Activated T-cell treated with anti-CD3 and anti-CD28 coated beads, Interleukin-2, amount 50 U/mL, for 48 hours (primary cell): ENCODE measurements at regions not wholly inside any gene's neighbourhood (a gene's known extent, or its start where the extent isn't known, plus 50 kb on each side); places are given as distances from the start of the nearest gene placed in this dataset.
"Not testable (repeated sequence)": the region's sequence is repeated elsewhere in the genome, so short reads cannot be mapped to it uniquely, and the experiment has no call there.

Source experiments
- DNase-seq, 2 experiments: peaks; one replicate each; pipeline ENCODE4 v3.0.0-alpha.2; 2020

GRCh38 chr9:96130970-96131369 lies 171.0 kb downstream of the HSD17B3 start:
- DNase-seq: no peak

- DNase-seq: no peak
Measured at GRCh38 chr9:96129747-96130146, 172.2 kb downstream of the HSD17B3 start.

- no peak for DNase-seq
Measured at GRCh38 chr9:96128880-96129279, 173.1 kb downstream of the HSD17B3 start.

- DNase-seq: no peak
Measured at GRCh38 chr9:96126321-96126881, 175.6 kb downstream of the HSD17B3 start.

GRCh38 chr9:96125624-96126023 lies 176.4 kb downstream of the HSD17B3 start:
- no peak for DNase-seq

- no peak for DNase-seq
Measured at GRCh38 chr9:96122751-96123150, 179.2 kb downstream of the HSD17B3 start.

- no peak for DNase-seq
Measured at GRCh38 chr9:96122282-96122681, 179.7 kb downstream of the HSD17B3 start.

GRCh38 chr9:96121136-96121535 lies 180.8 kb downstream of the HSD17B3 start:
- no peak for DNase-seq

GRCh38 chr9:96117398-96118080 lies 184.4 kb downstream of the HSD17B3 start:
- no peak for DNase-seq

GRCh38 chr9:96116275-96117064 lies 185.5 kb downstream of the HSD17B3 start:
- no peak for DNase-seq

- no peak for DNase-seq
Measured at GRCh38 chr9:96115836-96116235, 186.1 kb downstream of the HSD17B3 start.

- DNase-seq: no peak
Measured at GRCh38 chr9:96113032-96113431, 188.9 kb downstream of the HSD17B3 start.

- no peak for DNase-seq
Measured at GRCh38 chr9:96109680-96110351, 192.2 kb downstream of the HSD17B3 start.

GRCh38 chr9:96108691-96109380 lies 193.1 kb downstream of the HSD17B3 start:
- no peak for DNase-seq

- no peak for DNase-seq
Measured at GRCh38 chr9:96107436-96107835, 194.5 kb downstream of the HSD17B3 start.

GRCh38 chr9:96100385-96101300 lies 201.3 kb downstream of the HSD17B3 start:
- DNase-seq: no peak

- not testable (repeated sequence) for DNase-seq
Measured at GRCh38 chr9:96090630-96091029, 211.3 kb downstream of the HSD17B3 start.

- no peak for DNase-seq
Measured at GRCh38 chr9:96089452-96090085, 212.4 kb downstream of the HSD17B3 start.

- no peak for DNase-seq
Measured at GRCh38 chr9:96088510-96088909, 213.0 kb downstream of the ERCC6L2 start.

GRCh38 chr9:96087669-96088299 lies 212.3 kb downstream of the ERCC6L2 start:
- DNase-seq: no peak
